GM18873 (cell line): ENCODE measurements at regions not wholly inside any gene's neighbourhood (a gene's known extent, or its start where the extent isn't known, plus 50 kb on each side); places are given as distances from the start of the nearest gene placed in this dataset.
"Not testable (repeated sequence)": the region's sequence is repeated elsewhere in the genome, so short reads cannot be mapped to it uniquely, and the experiment has no call there.

Experiments
- ATAC-seq: cut with Tn5 transposase; IDR thresholded peaks from one replicate; pipeline ENCODE4 v1.9.1; 2021; ENCODE audit warnings: mild to moderate bottlenecking, moderate library complexity, moderate number of reproducible peaks; ENCODE audit not compliant: unreplicated experiment, low FRiP score

DNA sequence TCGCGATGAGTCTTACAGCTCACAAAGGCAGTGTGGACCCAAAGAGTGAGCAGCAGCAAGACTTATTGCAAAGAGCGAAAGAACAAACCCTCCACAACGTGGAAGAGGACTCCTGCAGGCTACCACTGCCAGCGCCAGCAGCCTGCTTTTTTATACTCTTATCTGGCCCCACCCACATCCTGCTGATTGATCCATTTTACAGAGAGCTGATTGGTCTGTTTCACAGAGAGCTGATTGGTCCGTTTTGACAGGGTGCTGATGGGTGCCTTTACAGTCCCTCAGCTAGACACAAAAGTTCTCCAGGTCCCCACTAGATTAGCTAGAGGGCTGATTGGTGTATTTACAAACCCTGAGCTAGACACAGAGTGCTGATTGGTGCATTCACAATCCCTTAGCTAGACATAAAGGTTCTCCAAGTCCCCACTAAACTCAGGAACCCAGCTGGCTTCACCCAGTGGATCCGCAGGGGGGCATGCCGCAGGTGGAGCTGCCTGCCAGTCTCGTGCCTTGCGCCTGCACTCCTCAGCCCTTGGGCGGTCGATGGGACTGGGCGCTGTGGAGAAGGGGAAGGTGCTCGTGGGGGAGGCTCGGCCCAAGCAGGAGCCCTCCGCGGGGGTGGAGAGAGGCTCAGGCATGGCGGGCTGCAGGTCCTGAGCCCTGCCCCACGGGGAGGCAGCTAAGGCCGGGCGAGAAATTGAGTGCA lies 75.7 kb downstream of the QDPR start:
- not testable (repeated sequence) for ATAC-seq

DNA sequence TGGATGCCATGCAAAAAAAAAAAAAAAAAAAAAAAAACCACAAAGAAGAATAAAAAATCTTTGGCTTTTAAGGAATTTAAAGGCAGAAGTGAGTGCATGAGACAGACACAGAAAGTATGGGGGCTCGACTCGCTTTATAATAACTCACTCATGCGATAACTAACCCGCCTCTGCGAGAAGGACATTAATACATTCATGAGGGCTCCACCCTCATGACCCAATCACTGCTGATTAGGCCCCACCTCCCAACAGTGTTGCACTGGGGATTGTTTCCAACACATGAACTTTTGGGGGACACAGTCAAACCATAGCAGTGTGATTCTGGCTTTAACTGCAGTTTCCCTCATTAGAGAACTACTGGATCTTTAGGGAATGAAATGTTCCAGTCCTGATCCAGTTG lies 78.1 kb downstream of the QDPR start:
- ATAC-seq = no peak

DNA sequence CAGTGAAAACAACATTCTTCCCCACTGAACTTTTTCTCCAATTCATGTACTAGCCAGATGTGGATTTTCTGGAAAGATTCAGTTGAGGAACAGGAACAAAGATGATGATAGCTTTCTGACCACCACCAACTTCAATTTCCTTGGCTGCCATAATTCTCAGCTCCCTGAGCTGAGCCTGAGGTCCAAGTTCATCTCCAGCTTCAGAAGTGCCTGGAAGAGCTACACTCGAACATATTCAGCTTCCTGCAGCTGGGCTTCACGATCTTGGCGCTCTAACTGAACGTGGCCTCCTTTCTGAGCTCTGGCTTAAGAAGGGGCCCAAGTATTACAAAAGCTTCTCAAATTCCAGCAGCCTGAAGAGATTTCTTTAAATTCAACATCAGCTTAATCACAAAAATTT lies 83.9 kb downstream of the QDPR start:
- ATAC-seq = no peak

DNA sequence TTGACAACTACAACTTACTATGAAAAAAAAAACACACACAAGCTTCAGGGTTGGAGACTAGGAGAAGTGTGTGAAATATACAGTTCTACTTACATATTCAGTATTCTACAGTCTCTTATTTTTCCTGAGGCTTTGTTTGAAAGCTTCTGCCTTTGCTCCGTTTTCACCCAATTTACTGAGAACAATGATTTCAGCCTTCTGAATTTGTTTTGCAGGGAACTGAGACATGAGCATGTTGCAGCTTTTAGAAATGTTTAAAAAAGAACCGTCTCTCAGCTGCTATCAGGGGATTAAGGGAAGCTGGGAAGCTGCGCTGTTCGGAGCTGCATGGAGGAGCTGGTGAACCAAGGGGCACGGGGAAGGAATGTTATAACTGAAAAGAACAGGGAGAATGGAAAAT lies 85.7 kb downstream of the QDPR start:
- no peak for ATAC-seq

DNA sequence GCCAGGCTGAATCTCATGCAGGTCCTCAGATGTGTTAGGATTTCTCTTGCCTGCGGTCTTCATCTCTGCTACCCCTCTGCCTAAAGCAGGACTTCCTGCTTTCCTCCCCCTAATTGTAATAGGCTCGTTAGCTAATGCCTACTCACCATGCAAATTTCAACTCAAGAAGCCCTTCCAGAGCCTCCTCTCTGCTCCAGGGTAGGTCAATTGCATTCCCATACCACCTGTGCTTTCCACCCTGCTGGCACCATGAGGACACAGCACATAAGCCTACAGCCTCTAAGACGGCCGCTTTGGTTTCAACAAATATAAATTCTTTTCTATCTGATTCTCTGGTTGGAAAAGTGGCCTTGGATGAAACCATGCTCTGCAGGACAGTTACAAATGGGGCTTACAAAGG lies 93.9 kb downstream of the QDPR start:
- no peak for ATAC-seq

DNA sequence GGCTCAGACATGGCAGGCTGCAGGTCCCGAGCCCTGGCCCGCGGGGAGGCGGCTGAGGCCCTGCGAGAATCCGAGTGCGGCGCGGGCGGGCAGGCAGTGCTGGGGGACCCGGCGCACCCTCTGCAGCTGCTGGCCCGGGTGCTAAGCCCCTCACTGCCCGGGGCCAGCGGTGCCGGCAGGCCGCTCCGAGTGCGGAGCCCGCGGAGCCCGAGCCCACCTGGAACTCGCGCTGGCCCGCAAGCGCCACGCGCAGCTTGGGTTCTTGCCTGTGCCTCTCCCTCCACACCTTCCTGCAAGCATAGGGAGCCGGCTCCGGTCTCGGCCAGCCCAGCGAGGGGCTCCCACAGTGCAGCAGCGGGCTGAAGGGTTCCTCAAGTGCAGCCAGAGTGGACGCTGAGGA lies 97.5 kb downstream of the QDPR start:
- no peak for ATAC-seq

DNA sequence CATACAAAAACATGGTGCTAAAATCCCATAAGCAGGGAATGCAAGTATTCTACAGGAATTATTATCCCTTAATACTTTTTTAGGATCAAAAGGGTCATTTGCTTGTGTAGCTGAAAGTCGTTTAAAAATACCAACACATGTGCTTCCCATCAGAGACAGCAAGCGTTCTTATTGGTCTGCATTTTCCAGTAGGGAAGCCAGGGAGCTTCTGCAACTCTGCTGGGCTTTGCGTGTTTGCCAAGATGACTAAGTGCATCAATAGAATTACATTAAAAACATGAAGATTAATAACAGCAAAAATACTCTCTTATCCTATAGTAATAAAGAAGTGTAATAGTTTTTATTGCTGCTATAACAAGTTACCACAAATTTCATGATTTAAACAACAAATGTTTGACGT lies 111.2 kb downstream of the QDPR start:
- no peak for ATAC-seq

DNA sequence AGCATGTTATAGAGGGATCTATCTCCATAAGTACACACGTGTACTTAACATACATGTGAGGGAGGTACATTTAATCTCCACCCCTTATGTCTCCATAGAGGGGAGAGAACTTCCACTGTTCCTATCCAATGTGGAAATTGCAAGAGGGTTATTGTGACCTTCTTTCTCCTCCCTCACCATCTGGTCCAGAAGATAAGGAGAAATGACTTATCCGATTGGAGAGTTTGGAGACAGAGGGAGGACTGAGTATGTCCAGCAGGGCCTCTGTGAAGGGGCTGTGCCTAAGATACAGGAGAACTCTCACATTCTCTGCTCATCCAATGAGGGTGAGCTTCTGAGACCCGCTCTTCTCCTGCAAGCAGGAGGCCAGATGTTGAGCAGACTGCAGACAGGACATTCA lies 113.1 kb downstream of the QDPR start:
- no peak for ATAC-seq

DNA sequence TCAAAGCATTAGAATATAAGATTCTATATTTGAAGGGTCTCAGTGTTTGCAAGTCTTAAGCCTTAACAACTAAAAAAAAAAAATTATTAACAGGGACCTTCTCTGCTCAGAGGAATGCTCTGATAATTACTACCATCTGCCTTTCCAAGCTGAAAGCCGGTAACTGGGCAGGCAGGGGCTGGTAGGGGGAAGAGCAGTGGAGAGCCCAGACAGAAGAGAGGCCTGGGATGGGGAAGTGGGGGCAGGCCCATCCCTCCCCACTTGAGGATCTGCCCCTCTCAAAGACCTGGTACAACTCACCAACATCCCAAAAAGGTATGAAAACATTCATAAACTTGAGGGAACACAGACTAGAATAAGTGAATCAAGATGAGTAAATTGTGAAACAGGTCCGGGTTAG lies 113.9 kb downstream of the QDPR start:
- ATAC-seq = no peak

DNA sequence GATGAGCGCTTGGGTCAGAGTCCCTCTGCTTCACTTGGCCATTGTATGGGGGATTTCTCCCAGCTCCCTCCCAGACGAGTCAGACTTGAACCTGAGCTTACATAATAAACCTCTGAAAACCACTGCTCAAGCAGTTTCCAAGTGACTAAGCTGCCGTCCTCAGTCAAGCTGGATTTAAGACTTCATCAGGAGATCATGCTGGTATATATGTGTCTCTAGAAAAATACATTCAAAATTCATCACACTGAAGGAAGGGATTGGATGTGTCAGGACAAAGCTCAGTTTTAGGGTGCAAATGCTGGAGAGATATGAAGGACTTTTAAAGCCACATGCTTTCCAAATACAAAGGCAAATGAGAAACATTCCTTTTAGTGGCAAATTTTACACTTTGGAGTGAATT lies 114.3 kb downstream of the QDPR start:
- ATAC-seq = no peak

DNA sequence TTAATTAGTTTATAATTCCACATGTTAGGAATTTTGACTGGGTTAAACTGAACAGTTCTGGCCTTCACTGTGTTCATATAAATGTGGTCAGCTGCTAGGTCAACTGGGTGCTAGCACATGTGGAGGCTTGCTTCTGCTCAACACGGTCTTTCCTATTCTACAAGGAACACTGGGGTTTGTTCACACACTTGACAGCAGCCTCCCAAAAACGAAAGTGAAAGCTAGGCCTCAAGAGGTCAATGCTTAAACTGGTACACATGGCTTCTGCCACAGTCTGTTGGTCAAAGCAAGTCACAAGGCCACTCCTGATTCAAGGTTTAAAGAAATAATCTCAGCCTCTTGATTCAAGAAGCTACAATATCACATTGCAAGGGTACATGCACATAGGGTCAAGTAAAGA lies 126.5 kb downstream of the QDPR start:
- no peak for ATAC-seq

DNA sequence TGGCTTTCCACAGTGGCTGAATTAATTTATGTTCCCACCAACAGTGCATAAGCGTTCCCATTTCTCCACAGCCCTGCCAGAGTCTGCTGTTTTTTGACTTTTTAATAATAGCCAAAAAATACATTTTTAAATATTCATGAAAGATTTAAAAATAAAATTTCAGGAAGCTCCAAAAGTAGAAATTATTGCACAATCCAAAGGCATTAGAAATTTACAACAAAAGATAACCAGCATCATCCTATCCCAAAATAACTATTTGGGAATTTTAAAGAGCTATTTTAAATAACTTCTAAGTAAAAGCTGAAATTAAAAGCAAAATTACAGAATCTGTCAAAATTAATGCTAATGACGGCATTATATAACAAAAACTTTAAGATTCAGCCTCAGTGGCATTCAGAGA lies 131.5 kb downstream of the QDPR start:
- ATAC-seq = no peak

DNA sequence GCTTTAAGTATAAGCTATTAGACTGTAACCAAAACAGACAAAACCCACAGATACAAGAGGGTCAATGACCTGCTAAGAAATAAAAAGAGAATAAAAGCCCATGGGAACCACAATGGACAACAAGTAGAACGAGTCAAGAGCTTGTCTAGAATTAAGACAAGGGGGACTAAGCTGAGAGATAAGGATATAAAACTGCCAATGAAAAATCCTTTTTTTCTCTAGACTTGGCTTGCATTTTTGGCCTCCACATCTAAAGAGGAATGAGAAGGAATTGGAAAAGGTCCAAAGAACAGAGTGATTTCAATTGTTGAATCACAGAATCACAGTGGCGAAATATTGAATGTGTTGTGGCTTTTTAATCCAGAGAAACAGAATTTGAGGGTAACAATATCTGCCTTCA lies 135.7 kb downstream of the QDPR start:
- ATAC-seq = no peak

DNA sequence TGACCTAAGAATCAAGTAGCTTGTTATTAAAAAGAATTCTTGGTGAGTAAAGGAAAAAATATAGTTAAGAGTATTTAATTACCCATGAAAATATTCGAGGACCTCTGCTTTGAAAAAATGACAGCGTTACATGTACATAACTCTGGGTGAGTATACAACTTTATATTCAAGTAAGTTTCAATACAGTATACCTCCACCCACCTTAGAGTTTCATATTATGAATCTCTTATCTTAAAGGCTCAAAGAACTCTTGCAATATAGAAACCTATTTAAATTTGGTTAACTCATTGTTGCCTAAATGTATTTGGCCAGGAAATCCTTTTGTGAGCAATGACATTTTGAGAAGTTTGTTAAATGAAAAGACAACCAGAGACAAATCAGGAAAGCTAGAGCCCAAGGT lies 138.2 kb downstream of the QDPR start:
- ATAC-seq = no peak

DNA sequence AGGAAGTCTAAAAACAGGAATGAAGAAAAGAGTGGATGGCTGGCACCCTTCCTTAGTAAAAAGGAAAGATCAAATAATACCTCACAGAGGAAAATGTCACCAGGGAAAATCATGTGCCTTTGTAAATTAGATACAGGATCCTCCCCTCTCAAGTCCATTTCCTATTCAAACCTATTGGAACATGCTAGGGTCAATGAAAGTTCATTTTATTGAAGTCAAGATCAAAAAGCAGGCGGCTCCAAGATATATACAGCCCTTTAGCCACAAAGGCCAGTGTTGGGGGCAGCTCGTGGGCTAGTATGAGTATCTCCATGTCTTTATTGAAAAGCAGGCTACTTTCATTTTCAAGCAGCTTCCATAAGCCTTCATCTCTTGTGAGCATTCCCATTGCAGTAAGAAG lies 141.1 kb downstream of the QDPR start:
- no peak for ATAC-seq

DNA sequence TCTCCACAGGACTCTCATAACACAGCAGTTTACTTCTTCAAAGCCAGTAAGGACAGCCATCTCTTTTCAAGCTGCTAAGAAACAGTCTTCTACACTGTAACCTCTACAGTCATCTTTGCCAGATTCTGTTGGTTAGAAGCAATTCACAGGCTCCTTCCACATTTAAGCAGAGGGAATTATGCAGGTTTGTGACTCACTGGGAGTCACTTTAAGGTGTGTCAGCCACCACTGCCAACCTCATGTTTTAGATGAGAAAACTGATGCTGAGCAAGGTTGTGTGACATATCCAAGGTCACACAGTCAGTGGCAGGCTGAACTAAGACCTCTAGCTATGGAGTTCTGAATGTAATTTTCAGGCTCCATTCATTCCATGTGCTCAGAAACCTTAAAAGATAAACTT lies 143.5 kb downstream of the QDPR start:
- ATAC-seq = no peak

DNA sequence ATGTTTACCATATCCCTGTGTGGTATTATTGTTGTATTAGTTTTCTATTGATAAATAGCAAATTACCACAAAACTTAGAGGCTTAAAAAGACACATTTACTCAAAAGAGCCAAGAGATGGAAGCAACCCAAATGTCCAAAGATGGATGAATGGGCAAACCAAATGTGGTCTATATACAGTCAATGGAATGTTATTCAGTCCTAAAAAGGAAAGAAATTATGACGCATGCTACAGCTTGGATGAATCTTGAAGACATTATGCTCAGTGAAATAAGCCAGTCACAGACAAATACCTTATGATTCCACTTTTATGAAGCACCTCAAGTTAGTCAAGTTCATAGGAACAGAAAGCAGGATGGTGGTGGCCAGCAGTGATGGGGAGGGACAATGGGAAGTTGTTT lies 144.7 kb downstream of the QDPR start:
- no peak for ATAC-seq

DNA sequence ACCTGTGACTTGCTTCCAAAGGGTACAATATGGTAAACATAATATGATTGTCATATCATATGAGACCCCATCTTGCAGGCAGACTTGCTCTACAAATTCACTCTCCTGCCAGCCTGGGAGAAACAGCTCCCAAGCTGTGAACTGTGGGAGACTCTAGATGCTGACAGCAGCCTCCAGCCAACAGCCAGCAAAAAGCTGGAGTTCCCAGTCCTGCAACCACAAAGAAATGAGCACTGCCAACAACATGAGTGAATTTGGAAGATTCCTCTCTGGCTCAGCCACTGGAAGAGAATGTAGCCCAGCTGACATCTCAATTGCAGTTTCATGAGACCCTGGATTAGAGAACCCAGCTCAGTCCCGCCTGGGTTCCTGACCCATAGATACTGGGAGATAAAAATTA lies 145.4 kb downstream of the QDPR start:
- ATAC-seq = no peak

DNA sequence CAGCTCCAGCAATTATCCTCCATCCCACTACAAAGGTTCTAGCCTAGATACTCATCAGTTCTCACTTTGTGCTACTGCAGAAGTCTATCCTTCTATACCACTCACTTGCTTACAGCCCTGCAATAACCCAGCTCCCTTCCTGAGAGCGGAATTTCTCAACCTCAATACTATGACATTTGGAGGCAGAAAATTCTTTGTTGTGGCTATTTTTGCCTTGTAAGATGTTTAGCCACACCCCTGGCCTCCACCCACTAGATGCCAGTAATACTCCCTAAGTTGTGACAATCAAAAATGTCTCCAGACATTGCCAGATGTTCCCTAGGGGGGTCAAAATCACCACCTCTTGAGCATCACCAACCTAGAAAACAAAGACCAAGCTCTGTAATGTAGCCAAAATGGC lies 149.5 kb downstream of the QDPR start:
- ATAC-seq = no peak

DNA sequence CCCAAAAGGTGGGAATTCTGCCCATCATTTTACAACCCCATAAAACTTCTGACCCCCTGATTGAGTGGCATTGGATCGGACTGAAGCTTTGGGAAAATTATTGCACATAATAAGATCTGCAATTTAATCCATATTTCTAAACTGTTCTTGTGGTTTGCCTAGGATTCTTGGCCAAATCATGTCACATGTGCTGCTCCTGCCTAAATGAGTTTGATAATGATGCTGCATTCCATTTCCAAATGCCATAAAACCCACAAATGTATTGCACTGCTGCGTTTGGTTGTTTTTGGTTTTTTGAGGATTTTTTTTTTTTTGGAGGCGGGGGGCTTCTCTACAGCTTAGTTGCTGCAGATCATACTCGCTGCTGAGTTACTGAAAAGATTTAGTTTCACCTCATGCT lies 153.6 kb downstream of the QDPR start:
- no peak for ATAC-seq

DNA sequence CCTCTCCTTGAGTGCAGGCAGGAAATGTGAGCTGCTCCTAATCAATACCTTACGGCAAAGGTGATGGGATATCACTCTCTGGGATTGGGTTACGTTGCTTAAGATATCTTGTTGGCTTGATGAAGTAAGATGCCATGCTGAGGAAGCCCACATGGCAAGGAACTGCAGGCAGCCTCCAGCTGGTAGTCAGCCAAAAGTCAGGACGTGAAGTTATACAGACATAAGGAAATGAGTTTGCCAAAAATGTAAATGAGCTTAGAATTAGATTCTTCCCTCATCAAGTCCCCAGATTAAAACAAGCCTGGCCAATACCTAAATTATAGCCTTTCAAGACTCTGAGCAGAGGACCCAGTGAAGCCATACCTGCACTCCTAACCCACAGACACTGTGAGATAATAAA lies 155.0 kb downstream of the QDPR start:
- ATAC-seq = no peak

DNA sequence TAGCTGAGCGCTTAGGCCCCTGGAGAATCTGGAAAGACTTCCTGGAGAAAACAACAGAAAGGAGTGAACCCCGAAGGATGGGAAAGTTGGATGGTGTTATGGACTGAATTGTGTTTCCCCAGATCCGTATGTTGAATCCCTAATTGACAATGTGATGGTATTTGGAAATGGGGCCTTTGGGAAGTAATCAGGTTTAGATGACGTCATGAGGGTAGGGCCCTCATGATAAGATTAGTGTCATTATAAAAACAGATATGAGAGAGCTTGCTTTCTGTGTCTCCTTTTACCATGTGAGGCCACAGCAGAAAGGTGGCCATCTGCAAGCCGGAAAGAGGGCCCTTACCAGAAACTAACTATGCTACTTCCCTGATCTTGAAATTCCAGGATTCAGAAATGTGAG lies 159.5 kb downstream of the QDPR start:
- ATAC-seq = no peak

DNA sequence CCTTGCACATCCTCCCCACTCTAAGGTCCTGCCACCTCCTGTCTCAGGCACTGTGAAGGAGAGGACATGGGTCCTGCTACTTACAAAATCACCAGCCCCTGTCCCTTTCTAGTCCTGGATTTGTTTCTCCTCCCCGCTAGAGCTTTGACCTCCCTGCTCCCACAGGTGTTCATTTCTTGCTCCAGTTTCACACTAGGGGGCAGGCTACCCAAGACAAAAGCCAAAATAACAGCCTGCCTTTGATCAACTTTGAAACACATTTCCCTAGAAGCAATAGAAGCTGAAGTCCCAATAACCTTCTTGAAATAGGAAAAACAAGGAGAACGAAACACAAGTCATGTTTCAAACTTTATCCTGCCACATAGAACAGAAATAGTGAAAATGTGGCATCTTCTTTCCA lies 164.4 kb downstream of the QDPR start:
- ATAC-seq = no peak
